T follicular helper cell (primary cell): ENCODE measurements at regions not wholly inside any gene's neighbourhood (a gene's known extent, or its start where the extent isn't known, plus 50 kb on each side); places are given as distances from the start of the nearest gene placed in this dataset.

Experiments used
- DNase-seq: peaks from one replicate; pipeline ENCODE4 v3.0.0-alpha.2; 2020; ENCODE audit warnings: low read depth

- DNase-seq = no peak
These were observed 99.4 kb downstream of the MICALL2 start for GRCh38 chr7:1359681-1360485.

GRCh38 chr7:1360521-1360971 lies 98.7 kb downstream of the MICALL2 start:
- DNase-seq = no peak

- no peak for DNase-seq
These were observed 98.1 kb downstream of the MICALL2 start for GRCh38 chr7:1361016-1361755.

DNA sequence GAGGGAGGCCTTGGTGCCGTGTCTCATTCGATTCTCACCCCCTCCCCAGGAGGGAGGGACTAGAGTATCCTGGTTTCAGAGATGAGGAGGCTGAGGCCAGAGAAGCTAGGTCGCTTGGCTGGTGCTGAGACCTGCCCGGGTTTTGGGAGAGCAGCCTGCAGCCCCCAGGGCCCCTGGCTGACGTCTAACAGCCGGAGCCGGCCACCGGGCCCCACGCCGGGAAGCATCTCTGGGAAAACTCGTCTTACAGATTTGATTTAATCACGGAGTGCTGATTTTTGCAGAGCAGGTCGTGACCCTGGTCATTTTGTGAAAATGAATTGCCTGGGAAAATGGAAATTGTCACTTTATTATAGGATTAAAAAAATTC lies 97.5 kb downstream of the MICALL2 start:
- no peak for DNase-seq

GRCh38 chr7:1362301-1362700 lies 97.0 kb downstream of the MICALL2 start:
- DNase-seq = no peak

DNA sequence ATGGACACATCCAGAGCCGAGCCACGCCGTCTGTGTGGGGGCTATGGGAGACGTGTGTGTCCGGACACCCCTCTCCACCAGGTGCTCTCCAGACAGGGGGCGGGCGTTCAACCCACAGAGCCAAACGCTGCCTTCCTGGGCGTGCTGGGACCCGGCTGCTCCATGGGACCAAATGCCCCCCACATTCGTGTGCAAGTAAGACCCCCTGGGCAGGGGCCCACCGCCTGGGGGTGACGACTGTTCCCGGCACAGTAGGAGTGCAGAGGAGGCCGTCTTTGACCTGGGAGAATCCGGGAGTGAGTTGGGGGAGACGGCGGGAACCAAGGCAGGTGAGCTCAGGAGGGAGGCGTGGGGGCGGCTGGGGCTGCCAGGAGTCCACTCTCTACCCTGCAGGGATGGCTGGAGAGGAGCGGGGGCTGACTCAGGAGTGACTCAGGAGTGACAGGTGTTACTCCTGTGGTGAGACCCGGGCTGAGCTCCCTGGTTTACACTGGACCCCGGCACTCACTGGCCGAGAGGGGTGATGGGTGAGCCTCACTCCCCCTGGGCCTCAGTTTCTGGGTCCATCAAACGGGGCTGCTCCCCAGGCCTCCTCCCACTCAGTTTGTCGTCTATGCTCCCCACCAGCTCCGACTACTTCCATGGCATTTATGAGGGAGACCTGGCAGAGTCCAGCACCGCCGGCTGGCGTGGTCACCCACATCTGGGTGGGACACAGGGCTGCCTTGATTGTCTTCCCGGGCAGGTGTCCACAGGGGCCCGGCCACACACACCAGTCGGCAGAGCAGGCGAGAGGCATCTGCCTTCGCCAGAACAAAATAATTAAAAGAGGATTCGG lies 95.0 kb downstream of the MICALL2 start:
- no peak for DNase-seq

DNA sequence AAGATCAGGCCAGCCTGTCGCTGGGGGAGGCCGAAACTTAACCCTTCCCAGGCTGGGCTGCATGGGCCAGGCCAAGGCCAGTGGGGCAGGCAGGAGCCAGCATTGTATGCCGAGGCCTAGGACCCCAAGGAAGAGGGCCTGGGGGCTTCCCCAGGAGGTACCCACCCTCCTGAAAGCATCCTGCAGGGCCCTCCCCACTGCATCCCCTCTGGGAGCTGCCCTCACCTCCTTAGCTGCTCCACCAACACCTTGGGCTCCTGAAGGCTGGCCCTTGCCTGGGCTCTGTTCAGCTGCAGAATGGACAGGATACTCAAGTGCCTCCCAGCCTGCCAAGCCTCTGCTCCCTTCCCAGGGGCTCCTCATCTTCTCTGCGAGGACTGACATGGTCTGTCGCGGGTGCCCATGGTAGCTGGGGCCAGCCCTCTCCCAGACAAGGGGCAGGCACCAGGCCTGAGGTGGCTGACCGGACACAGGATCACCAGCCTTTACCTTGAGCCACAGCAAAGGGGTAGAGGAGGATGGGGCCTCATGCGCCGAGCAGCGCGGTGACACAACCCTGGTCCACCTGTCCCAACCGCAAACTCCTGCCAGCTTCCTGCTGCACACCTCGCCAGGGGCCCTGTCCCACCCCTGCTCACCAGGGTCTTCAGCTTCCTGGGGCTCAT lies 94.2 kb downstream of the MICALL2 start:
- no peak for DNase-seq

DNA sequence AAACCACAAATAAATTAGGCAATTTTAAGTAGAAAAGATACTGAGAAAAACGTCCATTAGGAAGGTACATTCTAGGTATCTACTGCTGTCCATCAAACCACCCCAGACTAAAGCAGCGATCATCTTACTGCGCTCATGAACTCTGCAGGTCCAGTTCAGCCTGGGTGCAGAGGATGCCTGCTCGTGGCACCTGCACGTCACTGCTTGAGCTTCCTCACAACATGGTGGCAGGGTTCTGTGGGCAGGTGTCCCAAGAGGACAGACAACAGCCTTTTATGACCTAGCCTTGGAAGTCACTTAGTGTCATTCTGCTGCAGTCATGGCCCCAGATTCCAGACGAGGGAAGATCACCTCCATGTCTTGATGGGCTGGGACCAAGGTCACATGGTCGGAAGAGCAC lies 93.4 kb downstream of the MICALL2 start:
- DNase-seq = no peak

- no peak for DNase-seq
These were observed 92.4 kb downstream of the MICALL2 start for GRCh38 chr7:1366801-1367405.

GRCh38 chr7:1367501-1368183 lies 91.6 kb downstream of the MICALL2 start:
- no peak for DNase-seq

DNA sequence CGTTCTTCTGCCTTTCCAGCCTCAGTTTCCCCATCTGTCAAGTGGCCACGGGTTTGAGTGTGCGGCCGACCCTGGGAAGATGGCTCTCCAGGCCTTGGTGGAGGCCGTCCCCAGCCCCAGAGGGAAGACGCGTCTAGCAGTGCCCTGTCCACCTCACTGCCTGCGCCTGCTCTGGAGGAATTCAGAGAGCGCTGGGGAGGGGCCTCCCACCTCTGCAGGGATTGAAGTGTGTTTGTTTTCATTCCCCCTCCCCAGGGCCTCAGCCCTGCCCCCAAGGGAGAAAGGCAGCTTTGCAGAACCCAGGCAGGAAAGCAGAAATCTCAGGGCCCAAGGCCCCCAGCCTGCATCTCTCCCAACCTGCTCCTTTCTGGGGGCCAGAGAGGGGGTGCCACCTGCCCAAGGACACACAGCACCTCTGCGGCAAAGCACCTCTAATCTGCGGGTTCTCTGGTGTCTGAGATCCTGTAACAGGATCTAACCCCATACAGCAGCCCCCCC lies 91.0 kb downstream of the MICALL2 start:
- no peak for DNase-seq

- peak; percentile 2 for DNase-seq
These were observed 90.3 kb downstream of the MICALL2 start for GRCh38 chr7:1368682-1369571.

DNA sequence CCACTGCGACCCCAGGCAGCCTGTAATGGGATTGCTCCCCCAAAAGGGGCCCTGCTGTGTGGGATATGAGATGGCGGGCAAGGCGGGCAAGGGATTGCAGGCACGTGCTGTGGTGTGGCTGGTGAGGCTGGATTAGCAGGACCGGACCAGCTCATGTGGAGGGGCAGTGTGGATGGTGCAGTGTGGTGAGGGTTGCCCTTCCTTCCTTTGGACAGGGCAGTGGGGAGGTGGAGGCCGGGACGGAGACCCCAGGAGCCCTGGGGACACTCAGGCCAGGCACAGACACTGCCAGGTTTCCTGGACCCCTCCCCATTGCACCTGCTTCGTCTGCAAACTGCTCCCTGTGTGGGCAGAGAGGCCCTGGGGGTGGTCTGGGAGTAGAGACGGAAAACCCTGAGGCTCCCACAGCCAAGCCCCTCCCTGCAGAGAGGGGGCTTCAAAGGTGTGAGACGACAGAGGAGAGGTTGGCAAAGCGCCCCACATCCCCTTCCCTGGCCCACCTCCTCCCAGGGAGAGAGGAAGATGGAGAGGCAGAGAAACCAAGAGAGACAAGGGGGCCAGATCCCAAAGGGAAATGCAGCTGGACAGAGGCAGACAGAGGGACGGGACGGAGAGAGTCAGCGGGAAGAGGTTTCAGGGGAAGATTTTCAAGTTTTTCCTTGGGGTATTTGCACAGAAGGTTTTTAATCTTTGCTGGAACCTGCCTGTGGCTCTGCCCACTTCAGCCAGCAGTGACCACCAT lies 89.2 kb downstream of the MICALL2 start:
- DNase-seq = no peak

DNA sequence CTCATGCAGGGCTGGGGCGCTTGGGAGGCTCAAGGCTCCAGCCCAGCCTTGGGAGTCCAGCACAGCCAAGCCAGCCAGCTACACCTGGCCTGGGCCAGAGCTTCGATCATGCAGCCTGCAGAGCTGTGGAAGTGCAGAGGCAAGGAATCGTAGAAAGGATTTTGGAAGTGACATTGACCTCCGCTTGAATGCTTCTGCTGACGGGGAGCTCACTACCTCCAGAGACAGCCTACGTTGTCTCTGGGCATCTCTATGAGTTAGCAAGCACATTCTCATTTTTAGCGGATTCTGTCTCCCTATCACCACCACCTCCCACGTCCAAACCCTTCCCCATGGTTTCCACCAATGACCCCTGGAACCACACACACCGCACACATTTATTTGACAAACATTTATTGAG lies 88.5 kb downstream of the MICALL2 start:
- no peak for DNase-seq

DNA sequence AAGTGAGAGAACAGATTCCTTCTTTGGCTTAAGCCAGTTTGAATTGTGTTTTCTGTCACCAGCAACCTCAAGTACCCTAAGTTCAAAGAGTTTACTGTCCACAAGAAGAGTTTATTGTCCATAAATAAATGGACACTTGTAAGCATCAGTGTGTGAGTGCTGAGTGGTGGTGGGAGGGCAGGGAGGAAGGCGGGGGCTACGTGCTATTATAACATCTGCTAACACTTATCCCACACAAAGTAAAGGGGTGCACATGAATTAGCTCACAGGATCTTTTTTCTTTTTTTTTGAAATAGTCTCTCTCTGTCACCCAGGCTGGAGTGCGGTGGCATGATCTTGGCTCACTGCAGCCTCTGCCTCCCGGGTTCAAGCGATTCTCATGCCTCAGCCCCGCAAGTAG lies 87.2 kb downstream of the MICALL2 start:
- no peak for DNase-seq

DNA sequence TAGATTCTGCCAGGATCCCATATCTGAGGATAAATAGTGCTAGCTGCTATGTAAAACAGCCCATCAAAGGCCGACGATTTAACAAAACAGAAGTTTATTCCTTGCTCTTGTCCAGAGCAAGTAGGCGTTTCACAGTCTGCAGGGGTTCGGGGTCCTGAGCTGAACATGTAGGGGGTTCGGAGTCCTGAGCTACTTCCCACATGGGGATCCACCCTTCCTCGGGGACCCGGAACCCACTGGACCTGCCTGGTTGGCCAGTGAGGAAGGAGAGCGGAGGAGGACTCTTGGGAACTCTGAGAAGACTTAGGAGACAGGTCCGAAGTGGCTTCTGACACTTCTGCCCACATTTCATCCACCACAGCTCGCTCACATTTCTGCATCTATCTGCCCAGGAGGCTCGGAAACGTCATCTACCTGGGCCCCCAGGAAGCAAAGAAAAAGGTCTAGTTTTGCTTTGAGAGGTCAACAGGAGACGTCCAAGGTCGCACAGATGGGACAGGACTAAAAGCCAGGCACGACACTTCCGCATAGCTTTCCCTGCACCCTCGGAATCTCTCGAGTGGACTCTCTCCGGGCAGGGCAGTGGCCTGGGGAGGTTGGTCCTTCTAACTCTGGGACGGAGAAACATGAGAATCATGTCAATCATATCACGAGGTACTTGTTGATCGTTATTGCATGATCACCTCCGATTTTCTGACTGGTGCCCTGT lies 86.4 kb downstream of the MICALL2 start:
- DNase-seq = no peak

DNA sequence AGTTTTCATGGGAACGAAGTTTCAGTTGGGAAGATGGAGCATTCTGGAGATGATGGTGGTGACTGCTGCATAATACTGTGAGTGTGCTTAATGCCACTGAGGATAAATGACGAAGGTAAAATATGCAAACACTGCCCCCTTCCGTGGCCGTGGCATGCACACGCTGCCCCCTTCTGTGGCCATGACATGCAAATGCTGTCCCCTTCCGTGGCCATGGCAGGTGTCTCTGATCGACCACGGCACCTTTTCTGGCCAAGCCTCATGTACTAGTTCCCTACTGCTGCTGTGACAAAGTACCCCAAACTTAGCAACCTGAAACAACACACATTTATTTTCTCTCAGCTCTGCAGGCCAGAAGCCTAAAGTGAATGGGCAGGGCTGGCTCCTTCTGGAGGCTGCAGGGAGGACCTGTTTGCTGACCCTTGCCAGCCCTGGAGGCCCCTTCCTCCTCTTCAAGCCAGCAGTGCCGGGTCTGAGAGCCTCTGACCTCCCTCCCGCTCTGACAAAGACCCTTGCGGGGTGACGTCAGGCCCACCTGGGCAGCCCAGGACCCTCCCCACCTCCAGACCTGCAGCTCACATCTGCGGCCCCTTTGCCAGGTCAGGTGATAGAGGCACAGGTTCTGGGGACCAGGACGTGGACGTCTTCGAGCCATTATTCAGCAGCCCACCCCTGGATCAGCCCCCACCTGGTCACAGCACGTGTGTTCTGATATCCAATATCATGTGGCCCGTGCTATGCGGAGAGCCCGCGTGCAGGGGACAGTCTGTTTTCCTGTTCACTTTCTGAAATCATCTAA lies 82.0 kb downstream of the MICALL2 start:
- DNase-seq = no peak
